SU-DHL-6 (cell line): ENCODE measurements at regions not wholly inside any gene's neighbourhood (a gene's known extent, or its start where the extent isn't known, plus 50 kb on each side); places are given as distances from the start of the nearest gene placed in this dataset.

Source experiments
- CTCF ChIP-seq: fragments of 200-600 bp; sonication (generic); IDR thresholded peaks from one replicate; pipeline ENCODE4 v1.5.1; 2017; ENCODE audit warnings: antibody characterized with exemption, mild to moderate bottlenecking, low read length, moderate library complexity; ENCODE audit not compliant: insufficient read depth, poor library complexity, severe bottlenecking
- EZH2phosphoT487 ChIP-seq: fragments of 200-600 bp; sonication (generic), shearing (Covaris generic); conservative IDR thresholded peaks from 2 replicates; pipeline ENCODE4 v1.6.1; 2018; ENCODE audit warnings: mild to moderate bottlenecking, antibody characterized with exemption, low read length, moderate library complexity, mixed read lengths

- TF ChIP-seq CTCF, result no peak
- TF ChIP-seq EZH2phosphoT487, result no peak
These were observed 464.7 kb downstream of the EPHA4 start for GRCh38 chr2:221107424-221107823.
